Parathyroid adenoma (tissue), 2 donors: ENCODE measurements at regions not wholly inside any gene's neighbourhood (a gene's known extent, or its start where the extent isn't known, plus 50 kb on each side); places are given as distances from the start of the nearest gene placed in this dataset.
"Not testable (repeated sequence)": the region's sequence is repeated elsewhere in the genome, so short reads cannot be mapped to it uniquely, and the experiment has no call there.

Experiments
- H2AFZ ChIP-seq: fragments of 300-600 bp; sonication (generic); one replicate; pipeline ENCODE4 v1.7.0; 2017; ENCODE audit warnings: antibody characterized with exemption, mild to moderate bottlenecking
- H3K27ac ChIP-seq: fragments of 300-600 bp; sonication (generic); one replicate; pipeline ENCODE4 v1.7.0; 2017
- H3K27me3 ChIP-seq: fragments of 300-600 bp; sonication (generic); one replicate; pipeline ENCODE4 v1.7.0; 2017; ENCODE audit warnings: low read length; ENCODE audit not compliant: control insufficient read depth, insufficient read depth
- H3K36me3 ChIP-seq: fragments of 300-600 bp; sonication (generic); one replicate; pipeline ENCODE4 v1.7.0; 2017; ENCODE audit warnings: low read length; ENCODE audit not compliant: control insufficient read depth, insufficient read depth
- H3K4me1 ChIP-seq: fragments of 300-600 bp; sonication (generic); one replicate; pipeline ENCODE4 v1.7.0; 2017; ENCODE audit warnings: control low read depth
- H3K4me2 ChIP-seq: fragments of 300-600 bp; sonication (generic); one replicate; pipeline ENCODE4 v1.7.0; 2017; ENCODE audit warnings: low read length
- H3K4me3 ChIP-seq: fragments of 300-600 bp; sonication (generic); one replicate; pipeline ENCODE4 v1.7.0; 2017; ENCODE audit warnings: low read depth, low read length
- H3K79me2 ChIP-seq: fragments of 300-600 bp; sonication (generic); one replicate; pipeline ENCODE4 v1.7.0; 2017; ENCODE audit warnings: control low read depth
- H3K9ac ChIP-seq: fragments of 300-600 bp; sonication (generic); one replicate; pipeline ENCODE4 v1.7.0; 2017; ENCODE audit warnings: mild to moderate bottlenecking
- H3K9me3 ChIP-seq: fragments of 300-600 bp; sonication (generic); one replicate; pipeline ENCODE4 v1.7.0; 2017; ENCODE audit warnings: low read length; ENCODE audit not compliant: control insufficient read depth
- CTCF ChIP-seq: fragments of 300-600 bp; sonication (generic); IDR thresholded peaks from one replicate; pipeline ENCODE4 v1.7.0; 2017; ENCODE audit warnings: antibody characterized with exemption, mild to moderate bottlenecking
- donor health status: primary hyperparathyroidism.

GRCh38 chr4:29372971-29373370, 1347.2 kb upstream of the PCDH7 start:
- Histone ChIP-seq H3K4me3 (no peak overlapping the region), H3K79me2 (no peaks in the 10 kb centered on the region), H3K36me3 (no peaks in the 10 kb centered on the region), H3K9me3 (peaks cover 2% of the 10 kb centered on the region), H3K4me1 (no peaks in the 10 kb centered on the region), H3K27ac (no peak overlapping the region), H3K4me2 (no peak overlapping the region), H3K9ac (no peak overlapping the region), H2AFZ (no peak overlapping the region), H3K27me3 (no peaks in the 10 kb centered on the region)
- no peak for TF ChIP-seq CTCF

- Histone ChIP-seq H3K9ac (no peak overlapping the region), H2AFZ (no peak overlapping the region), H3K36me3 (no peaks in the 10 kb centered on the region), H3K4me2 (no peak overlapping the region), H3K4me1 (no peaks in the 10 kb centered on the region), H3K27ac (no peak overlapping the region), H3K9me3 (no peaks in the 10 kb centered on the region), H3K27me3 (no peaks in the 10 kb centered on the region), H3K4me3 (no peak overlapping the region), H3K79me2 (no peaks in the 10 kb centered on the region)
- no peak for TF ChIP-seq CTCF
Observed at GRCh38 chr4:29375716-29376115, 1344.5 kb upstream of the PCDH7 start.

- not testable (repeated sequence) for H3K9me3 ChIP-seq, H3K4me3 ChIP-seq, H2AFZ ChIP-seq, H3K79me2 ChIP-seq, H3K27ac ChIP-seq, H3K9ac ChIP-seq, H3K4me2 ChIP-seq, H3K4me1 ChIP-seq, H3K36me3 ChIP-seq, H3K27me3 ChIP-seq
Observed at GRCh38 chr4:29378237-29378636, 1341.9 kb upstream of the PCDH7 start.

- no peaks in the 10 kb centered on the region for H3K79me2 ChIP-seq
Observed at GRCh38 chr4:29390921-29391320, 1329.2 kb upstream of the PCDH7 start.

GRCh38 chr4:29405116-29405515, 1315.1 kb upstream of the PCDH7 start:
- Histone ChIP-seq H3K9me3 (no peaks in the 10 kb centered on the region), H3K27me3 (no peaks in the 10 kb centered on the region), H3K4me2 (no peak overlapping the region), H3K79me2 (no peaks in the 10 kb centered on the region), H3K4me3 (no peak overlapping the region), H3K27ac (no peak overlapping the region), H2AFZ (no peak overlapping the region), H3K9ac (no peak overlapping the region), H3K4me1 (no peaks in the 10 kb centered on the region), H3K36me3 (no peaks in the 10 kb centered on the region)
- no peak for TF ChIP-seq CTCF

More at GRCh38 chr4:29390921-29391320, 1329.2 kb upstream of the PCDH7 start:
- Histone ChIP-seq H2AFZ (no peak overlapping the region), H3K36me3 (no peaks in the 10 kb centered on the region), H3K4me2 (no peak overlapping the region), H3K4me1 (no peaks in the 10 kb centered on the region), H3K9me3 (no peaks in the 10 kb centered on the region), H3K27ac (no peak overlapping the region), H3K27me3 (no peaks in the 10 kb centered on the region), H3K4me3 (no peak overlapping the region), H3K9ac (no peak overlapping the region)
- no peak for TF ChIP-seq CTCF
